T-helper 1 cell (primary cell): ENCODE measurements at regions not wholly inside any gene's neighbourhood (a gene's known extent, or its start where the extent isn't known, plus 50 kb on each side); places are given as distances from the start of the nearest gene placed in this dataset.

Experiments
- DNase-seq, 5 donors: peaks; one replicate each; pipeline ENCODE4 v3.0.0-alpha.2; 2012 to 2020

DNA sequence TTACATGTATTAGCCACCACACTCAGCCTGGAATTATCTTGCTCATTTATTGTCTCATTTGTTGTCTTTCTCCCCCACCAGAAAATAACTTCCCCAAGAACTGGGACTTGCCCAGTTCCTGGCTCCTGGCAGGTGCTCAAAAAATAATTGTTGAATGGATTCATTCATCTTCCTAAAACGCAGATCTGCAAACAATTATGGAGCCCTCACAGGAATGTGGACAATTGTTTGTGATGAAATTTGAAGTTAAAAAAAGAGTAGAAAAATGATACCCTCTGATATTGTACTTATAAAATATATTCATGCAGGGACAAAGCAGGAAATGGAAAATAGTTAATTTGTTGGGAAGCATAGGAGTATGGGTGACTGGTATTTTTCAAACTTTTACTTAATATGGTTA is 60.7 kb upstream of the MAP1LC3B2 start:
- DNase-seq: no peak

DNA sequence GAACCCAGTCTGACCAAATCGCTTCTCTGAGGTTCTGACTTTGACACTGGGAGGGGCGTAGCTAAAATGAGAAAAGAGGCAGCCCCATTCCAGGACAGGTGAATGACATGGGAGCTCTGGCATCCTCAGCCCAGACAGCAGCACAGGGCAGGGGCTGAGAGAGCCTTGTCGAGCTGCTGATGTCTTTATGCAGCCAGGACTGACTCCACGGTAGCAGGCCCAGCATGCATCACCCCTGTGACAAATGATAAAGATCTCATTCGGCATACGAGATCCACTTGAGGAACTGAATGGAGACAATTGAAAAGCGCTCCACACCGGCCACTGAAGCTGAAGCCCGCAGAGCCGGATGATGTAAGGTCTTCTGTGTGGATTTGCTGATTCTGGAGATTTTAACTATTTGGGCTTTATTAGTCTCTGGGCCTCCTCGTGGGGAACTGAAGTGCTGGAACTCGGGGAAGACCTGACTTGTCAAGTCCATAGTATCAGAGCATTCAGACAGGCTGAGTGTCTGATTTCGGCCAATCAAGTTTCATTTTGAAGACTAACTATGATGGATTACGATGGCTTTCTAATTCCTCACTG is 56.9 kb upstream of the MAP1LC3B2 start:
- no peak for DNase-seq

DNA sequence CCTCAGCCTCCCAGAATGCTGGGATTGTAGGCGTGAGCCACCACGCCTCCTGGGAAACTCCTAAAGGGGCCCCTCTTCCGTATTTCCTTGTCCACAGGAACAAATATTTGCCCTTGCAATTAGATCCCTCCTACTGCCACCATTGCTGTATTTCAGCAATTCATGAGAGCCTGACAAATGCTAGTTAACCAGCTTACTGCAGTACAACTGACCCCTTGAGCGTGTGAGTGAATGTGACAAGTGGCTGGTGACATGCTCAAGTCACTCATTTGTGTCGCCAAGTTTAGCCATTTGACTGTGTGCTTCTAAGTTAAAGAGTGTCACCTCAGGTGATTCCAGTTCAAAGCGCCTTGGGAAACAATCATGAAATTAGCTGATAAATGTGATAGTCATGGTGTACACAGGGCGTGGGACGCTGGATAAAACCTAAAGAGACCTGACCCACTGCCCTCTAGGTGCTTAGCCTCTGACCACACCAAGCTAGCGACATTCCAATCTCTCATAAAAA is 56.1 kb upstream of the MAP1LC3B2 start:
- no peak for DNase-seq

DNA sequence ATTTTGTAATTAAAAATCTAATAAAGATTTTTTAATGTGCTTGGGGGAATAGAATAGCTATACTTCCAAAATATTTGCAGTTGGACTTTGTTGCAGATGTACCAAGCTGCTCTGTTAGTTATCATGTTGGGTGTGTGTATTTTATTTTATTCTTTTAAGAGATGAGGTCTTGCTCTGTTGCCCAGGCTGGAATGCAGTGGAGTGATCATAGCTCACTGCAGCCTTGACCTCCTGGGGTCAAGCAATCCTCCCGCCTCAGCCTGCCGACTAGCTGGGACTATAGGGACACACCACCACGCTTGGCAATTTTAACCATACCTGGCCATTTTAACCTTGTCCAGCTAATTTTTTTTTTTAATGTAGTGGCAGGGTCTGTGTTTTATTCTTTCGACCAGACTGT is 54.7 kb upstream of the MAP1LC3B2 start:
- no peak for DNase-seq

DNA sequence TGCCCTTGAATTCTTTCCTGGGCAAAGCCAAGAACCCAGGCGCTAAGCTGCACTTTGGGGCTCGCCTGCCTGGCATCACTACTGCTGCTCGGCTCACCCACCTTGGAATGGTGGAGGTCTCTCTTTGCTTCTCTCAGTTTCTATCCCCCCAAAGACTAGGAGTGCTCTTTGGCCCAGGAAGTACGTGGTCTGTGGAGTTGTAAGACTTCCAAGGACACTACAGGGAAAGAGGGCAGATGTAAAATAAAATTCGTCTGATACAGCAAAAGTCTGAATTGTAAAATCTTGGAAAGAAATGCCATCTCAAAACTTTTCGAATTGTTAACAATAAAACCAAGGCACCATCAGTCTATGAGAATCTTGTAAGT is 52.5 kb upstream of the MAP1LC3B2 start:
- no peak for DNase-seq

DNA sequence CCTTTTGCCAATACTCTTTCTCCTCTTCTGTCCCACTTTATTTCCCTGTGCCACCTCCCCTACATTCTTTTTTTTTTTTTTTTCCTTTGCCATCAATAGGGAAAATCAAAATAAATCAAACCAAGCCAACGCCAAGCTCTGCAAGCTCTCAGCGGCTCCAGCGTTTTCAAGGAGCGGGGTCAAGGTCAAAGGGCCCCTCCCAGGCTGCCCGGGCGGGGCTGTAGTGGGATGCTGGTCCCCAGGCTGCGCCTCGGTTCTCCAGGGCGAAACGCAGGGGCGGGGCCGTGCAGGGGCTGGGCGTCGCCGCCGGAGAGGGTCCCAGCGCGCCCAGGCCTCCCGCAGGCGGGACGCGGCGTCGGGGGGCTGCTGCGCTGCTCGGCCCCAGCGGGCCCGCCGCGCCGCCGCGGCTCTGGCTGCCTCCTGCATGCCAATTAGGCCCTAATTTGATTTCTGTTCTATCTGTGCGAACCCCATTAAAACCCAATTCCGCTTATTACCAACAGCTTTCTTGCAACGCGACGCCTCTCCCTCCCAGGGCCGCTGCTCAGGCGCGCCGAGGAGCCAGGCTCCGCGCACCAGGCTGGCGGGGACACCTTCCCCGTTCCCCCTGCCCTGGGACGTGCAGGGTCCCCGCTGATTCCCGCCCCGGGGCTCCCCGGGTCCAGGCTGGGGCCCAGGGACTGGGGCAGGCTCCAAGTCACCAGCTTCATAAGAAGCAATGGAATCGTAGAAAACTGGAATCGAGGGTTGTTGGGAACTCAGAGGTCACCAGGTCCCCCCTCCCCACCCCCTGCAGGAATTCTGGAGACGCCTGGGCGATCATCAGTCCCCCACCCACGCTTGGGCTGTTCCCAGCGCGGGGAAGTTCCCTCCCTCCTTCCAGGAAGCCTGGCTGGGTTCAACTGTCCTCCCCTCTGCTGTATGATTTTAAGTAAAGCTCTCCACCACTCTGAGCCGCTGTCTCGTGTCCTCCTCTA is 50.7 kb upstream of the MAP1LC3B2 start:
- peak in 2 of 5 donors; percentile 2 to 5 for DNase-seq
